ENCODE measurements at regions not wholly inside any gene's neighbourhood (a gene's known extent, or its start where the extent isn't known, plus 50 kb on each side); places are given as distances from the start of the nearest gene placed in this dataset. TPM values are rescaled to one million over a fixed set of nuclear protein-coding genes. Genes with fewer than 3 reads are reported as not detected.

Small RNAs in the stretch of these regions (microRNA-seq; reads per million reads assigned to microRNA genes)
- not detected for gene MIR5011 (ENCODE audit: borderline microRNAs expressed)
